GM19467 (cell line): ENCODE measurements at regions not wholly inside any gene's neighbourhood (a gene's known extent, or its start where the extent isn't known, plus 50 kb on each side); places are given as distances from the start of the nearest gene placed in this dataset.

Source experiments
- ATAC-seq: cut with Tn5 transposase; IDR thresholded peaks from one replicate; pipeline ENCODE4 v1.9.1; 2021; ENCODE audit warnings: mild to moderate bottlenecking, moderate library complexity; ENCODE audit not compliant: unreplicated experiment

- ATAC-seq: no peak
These were observed 581.2 kb downstream of the LRFN5 start for GRCh38 chr14:42187846-42188245.

- ATAC-seq: no peak
These were observed 579.0 kb downstream of the LRFN5 start for GRCh38 chr14:42185718-42186117.

GRCh38 chr14:42174357-42174756, 567.7 kb downstream of the LRFN5 start:
- no peak for ATAC-seq

GRCh38 chr14:42173206-42173605, 566.5 kb downstream of the LRFN5 start:
- ATAC-seq: no peak

DNA sequence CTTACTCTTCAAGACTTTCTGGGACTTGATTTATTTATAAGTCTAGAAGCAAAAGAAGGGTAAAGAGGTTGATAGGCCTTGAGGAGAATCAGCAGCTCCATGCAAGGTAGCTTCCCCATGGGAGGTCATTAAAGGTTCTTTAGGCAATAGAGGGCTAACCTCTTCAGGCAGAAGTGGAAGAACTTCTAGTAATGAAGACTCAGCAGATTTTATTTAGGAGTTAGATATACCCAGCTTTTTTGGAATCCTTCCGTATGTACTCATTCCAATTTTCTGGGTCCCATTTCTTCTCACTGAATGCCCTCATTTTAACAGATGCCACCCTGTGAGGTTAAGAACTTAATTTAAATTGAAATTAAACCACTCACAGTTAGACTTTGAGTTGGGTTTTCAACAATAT, 565.6 kb downstream of the LRFN5 start:
- ATAC-seq: no peak

DNA sequence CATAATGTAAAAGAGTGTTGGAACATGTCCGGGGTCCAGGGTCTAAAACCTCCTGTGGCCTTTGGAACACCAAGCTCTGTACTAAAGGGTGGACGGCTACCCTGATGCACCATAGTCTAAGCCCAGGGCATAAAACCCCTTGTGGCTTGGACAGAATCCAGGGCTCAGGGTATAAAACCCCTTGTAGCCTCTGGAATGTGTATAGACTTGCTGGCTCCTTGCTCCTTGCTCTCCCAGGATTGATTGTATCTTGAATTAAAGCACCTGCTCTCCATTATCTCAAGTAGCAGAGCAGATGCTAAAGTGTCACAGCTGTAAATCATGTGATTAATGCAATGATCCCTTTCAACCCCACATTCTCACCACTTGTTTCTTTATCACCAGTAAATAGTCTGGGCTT, 556.5 kb downstream of the LRFN5 start:
- ATAC-seq: no peak

DNA sequence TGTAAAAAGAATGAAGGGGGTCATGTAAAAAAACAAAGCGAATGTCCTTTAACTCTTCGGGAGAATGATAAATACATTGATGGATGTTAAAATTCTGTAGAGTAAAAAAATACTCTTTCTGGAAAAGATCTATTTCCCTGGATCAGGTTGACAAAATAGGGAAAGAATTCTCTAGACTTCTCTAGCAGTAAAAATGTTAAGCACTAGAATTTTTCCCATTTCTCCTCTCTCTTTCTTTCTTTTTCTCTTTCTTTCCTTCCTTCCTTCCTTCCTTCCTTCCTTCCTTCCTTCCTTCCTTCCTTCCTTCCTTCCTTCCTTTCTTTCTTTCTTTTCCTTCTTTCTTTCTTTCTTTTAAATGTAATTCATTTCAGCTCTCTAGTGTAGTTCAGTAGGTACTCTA, 552.5 kb downstream of the LRFN5 start:
- no peak for ATAC-seq

DNA sequence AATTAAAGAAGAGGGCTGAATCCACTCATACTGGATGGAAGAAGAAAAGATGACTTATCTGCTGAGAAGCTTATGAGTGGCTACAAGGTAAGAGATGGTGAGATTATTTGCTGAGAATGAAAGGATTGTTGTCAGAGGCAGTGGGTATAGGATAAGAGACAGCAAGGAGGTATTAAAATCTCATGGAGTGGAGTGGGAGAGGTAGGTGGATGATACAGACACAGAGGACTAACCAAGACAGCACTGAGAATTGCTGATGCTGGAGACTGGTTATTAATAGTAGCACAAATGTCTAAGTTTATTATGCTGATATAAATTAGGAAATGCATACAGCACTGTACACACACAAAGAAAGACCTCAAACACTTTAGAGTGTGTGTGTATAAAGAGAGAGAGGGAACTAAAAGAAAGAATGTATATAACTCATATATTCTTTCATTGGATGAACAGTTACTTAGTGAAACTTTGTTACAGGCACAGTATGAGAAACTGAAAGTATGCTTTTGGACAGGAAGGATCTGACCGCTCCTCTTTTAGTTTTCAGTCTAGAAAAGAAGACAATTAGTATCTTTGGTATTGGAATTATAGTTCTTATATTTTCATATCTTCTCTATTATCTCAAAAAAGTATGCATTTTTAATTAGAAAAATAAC, 543.1 kb downstream of the LRFN5 start:
- no peak for ATAC-seq

DNA sequence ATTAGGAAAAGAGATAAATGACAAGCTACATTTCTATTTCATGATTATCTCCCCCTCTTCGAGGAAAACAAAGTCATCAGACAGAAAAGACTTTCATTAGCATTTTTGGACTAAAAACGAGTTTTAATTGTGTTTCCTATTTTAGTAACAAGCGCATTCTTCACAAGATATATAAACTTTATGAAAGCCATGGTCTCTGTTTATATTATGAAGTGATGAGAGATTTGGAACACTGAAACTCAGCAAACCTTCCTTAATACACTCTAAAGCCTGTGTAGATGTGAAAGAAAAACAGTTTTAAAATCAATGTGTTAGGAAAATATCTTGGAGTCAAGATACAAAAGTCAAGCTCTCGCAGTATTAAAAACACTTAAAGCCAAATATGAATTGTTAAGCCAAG, 539.1 kb downstream of the LRFN5 start:
- no peak for ATAC-seq

DNA sequence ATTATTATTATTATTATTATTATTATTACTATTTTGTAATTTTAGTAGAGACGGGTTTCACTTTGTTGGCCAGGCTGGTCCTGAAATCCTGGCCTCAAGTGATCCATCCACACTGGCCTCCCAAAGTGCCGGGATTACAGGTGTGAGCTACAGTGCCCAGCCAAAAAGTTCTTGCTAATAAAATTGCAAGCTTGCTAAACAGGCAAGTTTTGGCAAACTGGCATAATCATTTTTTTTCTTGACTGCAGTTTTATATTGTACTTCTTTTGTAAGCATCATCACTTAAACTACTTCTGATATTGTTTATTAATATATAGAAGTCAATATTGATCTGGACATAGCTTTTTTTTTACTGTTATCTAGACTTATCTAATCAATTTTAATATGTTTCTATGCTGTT, 536.4 kb downstream of the LRFN5 start:
- ATAC-seq: no peak

- no peak for ATAC-seq
These were observed 534.7 kb downstream of the LRFN5 start for GRCh38 chr14:42141328-42141727.

DNA sequence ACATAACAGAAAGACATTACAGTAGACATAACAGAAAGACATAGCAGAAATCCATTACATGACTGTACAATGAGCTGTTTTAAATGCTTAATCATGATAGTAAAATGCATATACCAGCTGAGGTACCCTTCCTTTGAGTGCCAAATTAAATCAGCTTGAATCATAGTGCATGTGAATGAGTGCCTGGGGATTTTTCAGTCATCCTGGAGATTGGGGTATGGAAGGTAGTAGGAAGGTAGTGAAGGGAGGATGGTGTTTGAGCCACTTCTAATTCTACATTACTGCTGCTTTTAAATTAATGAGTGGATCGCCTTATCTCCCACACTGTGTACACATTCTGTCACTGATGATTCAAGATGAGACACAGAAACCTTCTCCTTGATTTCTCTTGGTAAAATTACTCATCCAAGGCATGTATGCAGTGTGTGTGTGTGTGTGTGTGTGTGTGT, 534.2 kb downstream of the LRFN5 start:
- no peak for ATAC-seq

- no peak for ATAC-seq
These were observed 533.3 kb downstream of the LRFN5 start for GRCh38 chr14:42140001-42140400.

DNA sequence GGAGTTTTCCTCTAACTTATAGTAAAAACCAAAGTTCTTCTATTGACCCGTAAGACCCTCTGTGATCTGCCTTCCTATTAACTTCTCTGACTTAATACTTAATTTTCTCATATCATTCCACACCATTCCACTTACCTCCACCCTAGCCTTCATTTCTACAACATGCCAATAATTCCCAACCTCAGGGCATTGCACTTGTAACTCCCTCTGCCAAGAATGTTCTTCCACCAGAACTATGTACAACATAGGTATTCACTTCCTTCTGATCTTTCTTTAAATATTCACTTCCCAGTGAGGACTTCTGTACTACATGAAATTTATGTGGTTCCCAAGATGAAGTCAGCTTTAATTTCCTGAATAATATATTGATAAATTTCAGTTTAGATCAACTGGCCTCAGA, 531.7 kb downstream of the LRFN5 start:
- no peak for ATAC-seq

DNA sequence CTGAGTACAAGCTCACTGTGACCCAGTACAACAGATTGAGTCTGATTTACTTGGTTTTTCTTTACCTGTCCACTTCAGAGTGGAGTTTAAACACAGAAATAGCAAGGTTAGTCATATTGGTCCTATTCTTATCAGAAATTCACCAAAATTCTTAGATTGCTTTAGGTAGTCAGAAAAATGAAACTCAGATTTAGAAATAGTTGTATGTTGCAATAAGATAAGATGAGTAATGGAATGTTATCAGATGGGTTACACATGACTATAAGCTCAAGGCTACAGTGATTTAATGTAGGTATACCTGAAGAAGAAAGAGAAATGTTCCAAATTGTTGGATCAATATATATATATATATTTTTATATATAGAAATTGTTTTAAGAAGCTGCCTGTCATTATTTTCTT, 524.1 kb downstream of the LRFN5 start:
- ATAC-seq: no peak

- ATAC-seq: no peak
These were observed 516.9 kb downstream of the LRFN5 start for GRCh38 chr14:42123526-42123925.

DNA sequence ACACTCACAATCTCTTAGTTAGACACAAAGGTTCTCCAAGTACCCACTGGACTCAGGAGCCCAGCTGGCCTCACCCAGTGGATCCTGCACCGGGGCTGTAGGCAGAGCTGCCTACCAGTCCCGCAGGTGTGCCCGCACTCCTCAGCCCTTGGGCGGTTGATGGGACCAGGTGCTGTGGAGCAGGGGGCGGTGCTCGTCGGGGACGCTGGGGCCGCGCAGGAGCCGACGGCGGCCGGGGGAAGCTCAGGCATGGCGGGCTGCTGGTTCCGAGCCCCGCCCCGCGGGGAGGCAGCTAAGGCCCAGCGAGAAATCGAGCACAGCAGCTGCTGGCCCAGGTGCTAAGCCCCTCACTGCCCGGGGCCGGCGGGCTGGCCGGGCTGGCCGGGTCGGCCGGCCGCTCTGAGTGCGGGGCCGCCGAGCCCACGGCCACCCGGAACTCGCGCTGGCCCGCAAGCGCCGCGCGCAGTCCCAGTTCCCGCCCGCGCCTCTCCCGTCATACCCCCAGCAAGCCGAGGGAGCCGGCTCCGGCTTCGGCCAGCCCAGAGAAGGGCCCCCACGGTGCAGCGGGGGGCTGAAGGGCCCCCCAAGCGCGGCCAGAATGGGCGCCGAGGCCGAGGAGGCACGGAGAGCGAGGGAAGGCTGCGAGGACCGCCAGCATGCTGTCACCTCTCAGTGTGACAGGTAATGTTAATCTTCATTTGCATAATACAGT, 506.8 kb downstream of the LRFN5 start:
- ATAC-seq: no peak

- no peak for ATAC-seq
These were observed 505.4 kb downstream of the LRFN5 start for GRCh38 chr14:42112108-42112507.

DNA sequence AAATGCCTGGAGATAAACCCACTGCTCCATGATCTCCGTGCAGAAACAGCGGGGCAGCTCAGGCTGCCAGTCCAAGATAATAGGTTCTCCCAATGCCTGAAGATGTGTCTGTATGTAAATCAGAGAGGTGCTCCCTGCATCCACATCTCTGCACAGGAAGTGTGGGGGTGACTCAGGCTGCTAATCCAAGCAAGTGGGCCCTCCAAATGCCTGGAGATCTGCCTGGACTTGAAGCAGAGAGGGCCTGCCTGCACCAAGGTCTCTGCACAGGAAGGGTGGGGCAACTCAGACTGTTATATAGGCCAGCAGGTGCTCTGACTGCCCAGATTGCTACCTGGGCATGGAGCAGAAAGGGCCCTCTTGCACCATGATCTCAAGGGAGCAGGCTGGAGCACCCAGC, 504.7 kb downstream of the LRFN5 start:
- no peak for ATAC-seq

- ATAC-seq: no peak
These were observed 503.5 kb downstream of the LRFN5 start for GRCh38 chr14:42110167-42110566.

- no peak for ATAC-seq
These were observed 488.5 kb downstream of the LRFN5 start for GRCh38 chr14:42095155-42095554.

- no peak for ATAC-seq
These were observed 483.4 kb downstream of the LRFN5 start for GRCh38 chr14:42090122-42090521.

- ATAC-seq: no peak
These were observed 473.2 kb downstream of the LRFN5 start for GRCh38 chr14:42079911-42080310.
